WERI-Rb-1 (cell line): ENCODE measurements at regions not wholly inside any gene's neighbourhood (a gene's known extent, or its start where the extent isn't known, plus 50 kb on each side); places are given as distances from the start of the nearest gene placed in this dataset.

ENCODE experiments used
- DNase-seq: peaks from one replicate; pipeline ENCODE4 v3.0.0-alpha.2; 2020
- H3K27ac ChIP-seq: fragments of 250-450 bp; sonication (Bioruptor Pico); 2 replicates; pipeline ENCODE4 v1.5.1; 2020; ENCODE audit warnings: mild to moderate bottlenecking, moderate library complexity
- H3K27me3 ChIP-seq: fragments of 250-450 bp; sonication (Bioruptor Pico); 2 replicates; pipeline ENCODE4 v1.5.1; 2021; ENCODE audit warnings: mild to moderate bottlenecking, low read depth, moderate library complexity; ENCODE audit not compliant: insufficient read depth, severe bottlenecking
- H3K36me3 ChIP-seq: fragments of 250-450 bp; sonication (Bioruptor Pico); 2 replicates; pipeline ENCODE4 v1.5.1; 2020; ENCODE audit warnings: mild to moderate bottlenecking, moderate library complexity
- H3K4me3 ChIP-seq: 2 replicates; pipeline ENCODE4 v1.5.1; 2011; ENCODE audit warnings: low read depth, mild to moderate bottlenecking, control low read depth, low read length
- H3K9me3 ChIP-seq: fragments of 250-450 bp; sonication (Bioruptor Pico); 2 replicates; pipeline ENCODE4 v1.5.1; 2021; ENCODE audit warnings: mild to moderate bottlenecking, moderate library complexity; ENCODE audit not compliant: severe bottlenecking
- CTCF ChIP-seq: IDR thresholded peaks from 2 replicates; pipeline ENCODE4 v1.5.1; 2011; ENCODE audit warnings: low read depth, mild to moderate bottlenecking, control low read depth, inconsistent platforms, low read length

GRCh38 chr17:71699907-71700306 lies 420.9 kb upstream of the SOX9 start:
- H3K27ac ChIP-seq: no peak overlapping the region
- H3K36me3 ChIP-seq: no peaks in the 10 kb centered on the region
- no peak for TF ChIP-seq CTCF
- H3K9me3 ChIP-seq: peaks cover 3% of the 10 kb centered on the region
- DNase-seq: no peak
- H3K4me3 ChIP-seq: no peak overlapping the region
- peaks cover 23% of the 10 kb centered on the region for H3K27me3 ChIP-seq

- no peak for TF ChIP-seq CTCF
- no peaks in the 10 kb centered on the region for H3K36me3 ChIP-seq
- H3K27me3 ChIP-seq: peaks cover 22% of the 10 kb centered on the region
- peaks cover 3% of the 10 kb centered on the region for H3K9me3 ChIP-seq
- no peak overlapping the region for H3K4me3 ChIP-seq
- no peak overlapping the region for H3K27ac ChIP-seq
- DNase-seq: no peak
Measured at GRCh38 chr17:71703701-71704100, 417.1 kb upstream of the SOX9 start.

- Histone ChIP-seq H3K9me3 (no peaks in the 10 kb centered on the region), H3K4me3 (no peak overlapping the region), H3K36me3 (no peaks in the 10 kb centered on the region), H3K27me3 (peaks cover 44% of the 10 kb centered on the region), H3K27ac (no peak overlapping the region)
- TF ChIP-seq CTCF: no peak
- DNase-seq: no peak
Measured at GRCh38 chr17:71709271-71709890, 411.4 kb upstream of the SOX9 start.

GRCh38 chr17:71709946-71710345 lies 410.9 kb upstream of the SOX9 start:
- TF ChIP-seq CTCF: no peak
- peaks cover 50% of the 10 kb centered on the region for H3K27me3 ChIP-seq
- no peaks in the 10 kb centered on the region for H3K9me3 ChIP-seq
- no peak overlapping the region for H3K27ac ChIP-seq
- H3K4me3 ChIP-seq: no peak overlapping the region
- H3K36me3 ChIP-seq: no peaks in the 10 kb centered on the region
- DNase-seq: no peak

GRCh38 chr17:71710816-71711215 lies 410.0 kb upstream of the SOX9 start:
- Histone ChIP-seq H3K9me3 (no peaks in the 10 kb centered on the region), H3K4me3 (no peak overlapping the region), H3K36me3 (no peaks in the 10 kb centered on the region), H3K27ac (no peak overlapping the region), H3K27me3 (peaks cover 58% of the 10 kb centered on the region)
- DNase-seq: no peak
- TF ChIP-seq CTCF: no peak

- Histone ChIP-seq H3K36me3 (no peaks in the 10 kb centered on the region), H3K4me3 (no peak overlapping the region), H3K27ac (no peak overlapping the region), H3K9me3 (no peaks in the 10 kb centered on the region), H3K27me3 (peaks cover 67% of the 10 kb centered on the region)
- DNase-seq: no peak
- no peak for TF ChIP-seq CTCF
Measured at GRCh38 chr17:71713846-71714245, 407.0 kb upstream of the SOX9 start.
